GM12878 (cell line): ENCODE measurements at regions not wholly inside any gene's neighbourhood (a gene's known extent, or its start where the extent isn't known, plus 50 kb on each side); places are given as distances from the start of the nearest gene placed in this dataset.

ENCODE experiments used
- ATAC-seq: fragments of 200-7000 bp; cut with Tn5 transposase; 3 replicates; pipeline ENCODE4 v1.9.1; 2020; ENCODE audit warnings: mild to moderate bottlenecking, moderate library complexity
- BruUV-seq: library from RNA; stranded (reverse); fragments of 400-500 nt; replicated peaks from 2 replicates; lab custom pipeline; 2021; lab: Mats Ljungman, UMichigan
- CTCF ChIA-PET: fragments of 300-600 bp; sonication (Branson Sonifier 250); formaldehyde crosslinking; extraction: SDS; loops from one replicate; lab custom pipeline; 2021; ENCODE audit warnings: inconsistent platforms; lab: Yijun Ruan, JAX
- POLR2A ChIA-PET: fragments of 350-600 bp; formaldehyde crosslinking; extraction: SDS; loops from one replicate; lab custom pipeline; 2021; ENCODE audit warnings: inconsistent platforms; lab: Charles Lee
- RAD21 ChIA-PET: fragments of 300-600 bp; sonication (Branson Sonifier 250); formaldehyde crosslinking; loops from one replicate; lab custom pipeline; 2023; ENCODE audit warnings: antibody characterized with exemption; ENCODE audit not compliant: unreplicated experiment; lab: Charles Lee
- SMC1A ChIA-PET: fragments of 300-600 bp; sonication (Branson Sonifier 250); formaldehyde crosslinking; loops from one replicate; lab custom pipeline; 2023; ENCODE audit not compliant: unreplicated experiment, uncharacterized antibody; lab: Charles Lee
- DNase-seq: peaks from one replicate; pipeline ENCODE4 v3.0.0-alpha.2; 2011; ENCODE audit warnings: low read depth, low spot score
- FAIRE-seq: peaks from 3 replicates; lab custom pipeline; 2011; peaks lifted over from hg19 to GRCh38; lab: Jason Lieb, UNC
- H2AFZ ChIP-seq: 2 replicates; pipeline ENCODE4 v1.6.0; 2011; ENCODE audit warnings: low read depth, low read length, control low read depth; ENCODE audit not compliant: control insufficient read depth
- H3K27ac ChIP-seq: 2 replicates; pipeline ENCODE4 v1.5.1; 2011; ENCODE audit warnings: control low read depth; ENCODE audit not compliant: control insufficient read depth, insufficient read depth
- H3K27me3 ChIP-seq, 2 experiments: replicated peaks in 1 of 2; 2 replicates each; pipeline versions ENCODE4 v1.6.0 to v1.6.1; 2011; ENCODE audit warnings: low read length in 1 of 2; ENCODE audit not compliant: control insufficient read depth in 2 of 2, insufficient read depth in 2 of 2
- H3K36me3 ChIP-seq, 2 experiments: 2 replicates each; pipeline ENCODE4 v1.5.1; 2011; ENCODE audit warnings: low read length in 1 of 2; ENCODE audit not compliant: control insufficient read depth in 2 of 2, insufficient read depth in 2 of 2
- H3K4me1 ChIP-seq: 2 replicates; pipeline ENCODE4 v1.6.1; 2011; ENCODE audit warnings: mild to moderate bottlenecking, low read length, moderate library complexity, mixed read lengths; ENCODE audit not compliant: control insufficient read depth, insufficient read depth
- H3K4me2 ChIP-seq: 2 replicates; pipeline ENCODE4 v1.6.0; 2011; ENCODE audit warnings: control low read depth; ENCODE audit not compliant: control insufficient read depth, insufficient read depth
- H3K4me3 ChIP-seq: fragments of 200-600 bp; sonication (generic); 2 replicates; pipeline ENCODE4 v1.5.1; 2016
- H3K79me2 ChIP-seq: 2 replicates; pipeline ENCODE4 v1.6.0; 2011; ENCODE audit warnings: low read length; ENCODE audit not compliant: control insufficient read depth, insufficient read depth
- H3K9ac ChIP-seq: 2 replicates; pipeline ENCODE4 v1.8.0; 2011; ENCODE audit warnings: low read length, control low read depth, mixed read lengths; ENCODE audit not compliant: control insufficient read depth, insufficient read depth
- H3K9me3 ChIP-seq: replicated peaks from 3 replicates; pipeline ENCODE4 v1.5.1; 2011; ENCODE audit warnings: mild to moderate bottlenecking, low read length; ENCODE audit not compliant: control insufficient read depth, insufficient read depth
- H4K20me1 ChIP-seq: 2 replicates; pipeline ENCODE4 v1.6.0; 2011; ENCODE audit not compliant: control insufficient read depth, insufficient read depth
- FOS ChIP-seq: IDR thresholded peaks from 3 replicates; pipeline ENCODE4 v1.6.1; 2011; ENCODE audit warnings: borderline replicate concordance; ENCODE audit not compliant: insufficient read length; ENCODE audit errors: extremely low read depth
- MLLT1 ChIP-seq: fragments of 450-650 bp; IDR thresholded peaks from 2 replicates; pipeline ENCODE4 v1.6.1; 2016; ENCODE audit warnings: mild to moderate bottlenecking
- NBN ChIP-seq: fragments of 450-650 bp; IDR thresholded peaks from 2 replicates; pipeline ENCODE4 v1.6.1; 2016
- NFYA ChIP-seq: IDR thresholded peaks from 2 replicates; pipeline ENCODE4 v1.6.1; 2011; ENCODE audit warnings: low read depth, mild to moderate bottlenecking, low read length, improper control_type of control experiment, borderline replicate concordance
- TCF12 ChIP-seq: IDR thresholded peaks from 2 replicates; pipeline ENCODE4 v1.6.1; 2011; ENCODE audit warnings: low read depth, mild to moderate bottlenecking, low read length
- ZSCAN29 ChIP-seq: fragments of 450-650 bp; IDR thresholded peaks from 2 replicates; pipeline ENCODE4 v1.6.1; 2017; ENCODE audit warnings: mild to moderate bottlenecking, moderate library complexity
- WGBS: methylation state at CpG from one replicate; pipeline ENCODE4 v1.1.6; 2016; ENCODE audit warnings: low lambda C conversion rate; ENCODE audit not compliant: insufficient replicate concordance, insufficient coverage; ENCODE audit errors: missing lambda C conversion rate; 5-methylcytosine and 5-hydroxymethylcytosine counted together
- in situ Hi-C: fragments of 300-500 bp; cut with MboI; formaldehyde crosslinking; loops from 9 replicates; pipeline ENCODE4 v1.14.3; 2018; ENCODE audit warnings: mixed read lengths
- intact Hi-C: fragments of 100-400 bp; cut with micrococcal nuclease; formaldehyde crosslinking; loops from one replicate; pipeline ENCODE4 v1.14.2; 2022; ENCODE audit not compliant: unreplicated experiment
- TF ChIP-seq, protein P1 (sequence below): fragments of 450-650 bp; formaldehyde crosslinking; IDR thresholded peaks from 2 replicates; pipeline ENCODE4 v1.4.0; 2020; ENCODE audit warnings: mild to moderate bottlenecking, moderate library complexity
- TF ChIP-seq, protein P2 (sequence below): fragments of 450-650 bp; IDR thresholded peaks from 2 replicates; pipeline ENCODE4 v1.6.1; 2014; ENCODE audit warnings: mild to moderate bottlenecking

- TF ChIP-seq, protein P1, sequence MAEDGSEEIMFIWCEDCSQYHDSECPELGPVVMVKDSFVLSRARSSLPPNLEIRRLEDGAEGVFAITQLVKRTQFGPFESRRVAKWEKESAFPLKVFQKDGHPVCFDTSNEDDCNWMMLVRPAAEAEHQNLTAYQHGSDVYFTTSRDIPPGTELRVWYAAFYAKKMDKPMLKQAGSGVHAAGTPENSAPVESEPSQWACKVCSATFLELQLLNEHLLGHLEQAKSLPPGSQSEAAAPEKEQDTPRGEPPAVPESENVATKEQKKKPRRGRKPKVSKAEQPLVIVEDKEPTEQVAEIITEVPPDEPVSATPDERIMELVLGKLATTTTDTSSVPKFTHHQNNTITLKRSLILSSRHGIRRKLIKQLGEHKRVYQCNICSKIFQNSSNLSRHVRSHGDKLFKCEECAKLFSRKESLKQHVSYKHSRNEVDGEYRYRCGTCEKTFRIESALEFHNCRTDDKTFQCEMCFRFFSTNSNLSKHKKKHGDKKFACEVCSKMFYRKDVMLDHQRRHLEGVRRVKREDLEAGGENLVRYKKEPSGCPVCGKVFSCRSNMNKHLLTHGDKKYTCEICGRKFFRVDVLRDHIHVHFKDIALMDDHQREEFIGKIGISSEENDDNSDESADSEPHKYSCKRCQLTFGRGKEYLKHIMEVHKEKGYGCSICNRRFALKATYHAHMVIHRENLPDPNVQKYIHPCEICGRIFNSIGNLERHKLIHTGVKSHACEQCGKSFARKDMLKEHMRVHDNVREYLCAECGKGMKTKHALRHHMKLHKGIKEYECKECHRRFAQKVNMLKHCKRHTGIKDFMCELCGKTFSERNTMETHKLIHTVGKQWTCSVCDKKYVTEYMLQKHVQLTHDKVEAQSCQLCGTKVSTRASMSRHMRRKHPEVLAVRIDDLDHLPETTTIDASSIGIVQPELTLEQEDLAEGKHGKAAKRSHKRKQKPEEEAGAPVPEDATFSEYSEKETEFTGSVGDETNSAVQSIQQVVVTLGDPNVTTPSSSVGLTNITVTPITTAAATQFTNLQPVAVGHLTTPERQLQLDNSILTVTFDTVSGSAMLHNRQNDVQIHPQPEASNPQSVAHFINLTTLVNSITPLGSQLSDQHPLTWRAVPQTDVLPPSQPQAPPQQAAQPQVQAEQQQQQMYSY (CRISPR knock-in tag), result peak; percentile 92
Observed at GRCh38 chr6:26158581-26159356, 71.5 kb downstream of the HFE start (continued).

- ChIA-PET POLR2A (interaction anchor here (0.6 to 6.5 kb wide), 25 partner anchors 8 to 1734 kb away, joined by 3 to 119 read pairs (median 8); a partner anchor contains a TSS), RAD21 (interaction anchor here (0.6 to 8.1 kb wide), 16 partner anchors 9 to 409 kb away, joined by 3 to 96 read pairs (median 3); a partner anchor contains a TSS), CTCF (interaction anchor here (0.7 to 2.4 kb wide), 10 partner anchors 11 to 133 kb away, joined by 3 to 11 read pairs (median 5); a partner anchor contains a TSS), SMC1A (interaction anchor here (0.9 to 5.7 kb wide), 15 partner anchors 8 to 391 kb away, joined by 3 to 50 read pairs (median 5); a partner anchor contains a TSS)
- no TSS peak for BruUV-seq
- H3K4me2 ChIP-seq, result peak overlapping the region; percentile 51
- FAIRE-seq, result no peak
- peaks cover 11% of the 10 kb centered on the region for H3K4me1 ChIP-seq
- H3K4me3 ChIP-seq, result peak overlapping the region; percentile 84
- peaks cover 27% of the 10 kb centered on the region for H3K79me2 ChIP-seq
- H3K27ac ChIP-seq, result peak overlapping the region; percentile 82
- in situ Hi-C loops, result no loop called here
- ATAC-seq, result peak; percentile 2; the same call in 2 of the 3 replicates
- H2AFZ ChIP-seq, result no peak overlapping the region
- peak; percentile 45 for DNase-seq
- no peaks in the 10 kb centered on the region for H3K9me3 ChIP-seq
- no peaks in the 10 kb centered on the region for H3K27me3 ChIP-seq
- intact Hi-C loops, result loop anchor here (2.0 to 5.0 kb wide), 2 partner anchors 39 to 127 kb away; a partner anchor contains a TSS
- H4K20me1 ChIP-seq, result no peaks in the 10 kb centered on the region; the same call in 1 of the 2 replicates
- H3K36me3 ChIP-seq, result no peaks in the 10 kb centered on the region; a peak in 1 of 4 replicates
- H3K9ac ChIP-seq, result peak overlapping the region; percentile 74
- WGBS, result 2% methylated on average over 13 of the region's 13 CpGs
- TF ChIP-seq NBN (peak; percentile 26; the same call in 1 of the 2 replicates), ZSCAN29 (no peak), TCF12 (0 out of 2 replicates have a peak, but pooled peaks have one; percentile 30), NFYA (no peak), FOS (no peak), MLLT1 (peak; percentile 15; the same call in 1 of the 2 replicates)
- TF ChIP-seq, protein P2, sequence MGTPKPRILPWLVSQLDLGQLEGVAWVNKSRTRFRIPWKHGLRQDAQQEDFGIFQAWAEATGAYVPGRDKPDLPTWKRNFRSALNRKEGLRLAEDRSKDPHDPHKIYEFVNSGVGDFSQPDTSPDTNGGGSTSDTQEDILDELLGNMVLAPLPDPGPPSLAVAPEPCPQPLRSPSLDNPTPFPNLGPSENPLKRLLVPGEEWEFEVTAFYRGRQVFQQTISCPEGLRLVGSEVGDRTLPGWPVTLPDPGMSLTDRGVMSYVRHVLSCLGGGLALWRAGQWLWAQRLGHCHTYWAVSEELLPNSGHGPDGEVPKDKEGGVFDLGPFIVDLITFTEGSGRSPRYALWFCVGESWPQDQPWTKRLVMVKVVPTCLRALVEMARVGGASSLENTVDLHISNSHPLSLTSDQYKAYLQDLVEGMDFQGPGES, result no peak
Observed at GRCh38 chr6:26159357-26160273, 72.4 kb downstream of the HFE start.
